ENCODE measurements at regions not wholly inside any gene's neighbourhood (a gene's known extent, or its start where the extent isn't known, plus 50 kb on each side); places are given as distances from the start of the nearest gene placed in this dataset.
"Not testable (repeated sequence)": the region's sequence is repeated elsewhere in the genome, so short reads cannot be mapped to it uniquely, and the experiment has no call there.

- not testable (repeated sequence) for TF ChIP-seq EP300 (IDR thresholded peaks at IDR 0.05; ENCODE audit: borderline replicate concordance in 1 of 2, low read depth in 2 of 2, low read length in 2 of 2); CTCF (IDR thresholded peaks at IDR 0.05; ENCODE audit: control extremely low read depth in 1 of 3, insufficient read depth in 1 of 3, low read depth in 1 of 3, low read length in 3 of 3); YY1 (IDR thresholded peaks at IDR 0.05; ENCODE audit: low read depth, low read length)
Measured at GRCh38 chr1:149695066-149695465, 87.4 kb upstream of the FCGR1A start.
